GM19099 (cell line): ENCODE measurements at regions not wholly inside any gene's neighbourhood (a gene's known extent, or its start where the extent isn't known, plus 50 kb on each side); places are given as distances from the start of the nearest gene placed in this dataset.

Experiments
- POLR2A ChIP-seq: IDR thresholded peaks from 3 replicates; pipeline ENCODE4 v1.6.1; 2011; ENCODE audit warnings: low read depth; ENCODE audit not compliant: insufficient read length; ENCODE audit errors: extremely low read depth

DNA sequence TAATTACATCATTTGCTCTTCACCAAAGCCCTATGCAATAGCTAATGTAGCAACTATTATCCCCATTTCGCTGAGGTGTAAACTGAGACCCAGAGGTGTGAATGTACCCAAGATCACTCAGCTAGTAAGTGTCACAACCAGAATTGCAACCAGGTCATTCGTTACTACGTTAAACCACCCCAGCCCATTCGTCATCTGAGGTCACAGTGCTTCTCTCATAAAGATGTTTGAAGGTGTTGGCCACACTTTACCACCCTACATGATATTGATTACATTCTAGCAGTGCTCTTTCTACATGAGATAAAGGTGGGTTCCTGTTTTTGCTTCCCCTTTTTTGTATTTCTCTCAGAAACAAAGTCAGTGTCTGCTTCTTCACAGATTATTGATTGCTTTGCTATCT, 195.3 kb downstream of the ZBTB18 start:
- no peak for TF ChIP-seq POLR2A

DNA sequence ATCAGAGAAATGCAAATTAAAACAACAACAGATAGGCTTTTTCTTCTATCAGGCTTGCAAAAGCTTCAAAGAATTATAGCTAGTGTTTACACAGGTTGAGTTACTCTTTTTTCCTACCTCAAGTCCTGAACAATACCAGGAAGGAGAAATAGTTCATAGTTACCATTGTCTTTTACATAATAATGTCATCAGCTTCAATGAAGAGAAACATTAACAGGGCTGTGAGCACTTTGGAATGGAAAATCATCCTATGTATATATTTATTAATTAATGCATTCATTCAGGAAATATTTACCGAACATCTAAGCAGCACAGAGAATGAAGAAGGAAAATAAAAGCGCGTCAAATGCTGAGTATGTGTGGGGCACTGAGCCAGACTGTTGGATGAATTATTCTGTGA, 197.3 kb downstream of the ZBTB18 start:
- no peak for TF ChIP-seq POLR2A

DNA sequence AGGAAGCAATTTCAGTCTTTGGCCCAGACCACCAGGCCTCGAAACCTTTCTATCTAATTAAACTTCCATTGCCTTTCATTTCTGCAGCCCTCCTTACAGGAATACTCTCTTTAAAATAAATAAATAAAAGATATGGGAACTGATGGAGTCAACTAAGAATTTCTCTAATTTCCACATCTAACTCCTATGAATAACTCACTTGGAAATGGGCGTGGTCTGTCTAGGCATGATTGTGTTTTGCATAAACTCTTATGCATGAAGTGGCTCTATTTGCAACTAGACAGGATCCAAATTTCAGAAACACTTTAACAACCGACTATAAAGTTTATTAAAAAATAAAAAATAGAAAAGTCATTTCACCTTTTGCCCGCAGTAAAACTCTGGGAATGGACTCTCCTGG, 199.5 kb downstream of the ADSS2 start:
- TF ChIP-seq POLR2A: no peak

DNA sequence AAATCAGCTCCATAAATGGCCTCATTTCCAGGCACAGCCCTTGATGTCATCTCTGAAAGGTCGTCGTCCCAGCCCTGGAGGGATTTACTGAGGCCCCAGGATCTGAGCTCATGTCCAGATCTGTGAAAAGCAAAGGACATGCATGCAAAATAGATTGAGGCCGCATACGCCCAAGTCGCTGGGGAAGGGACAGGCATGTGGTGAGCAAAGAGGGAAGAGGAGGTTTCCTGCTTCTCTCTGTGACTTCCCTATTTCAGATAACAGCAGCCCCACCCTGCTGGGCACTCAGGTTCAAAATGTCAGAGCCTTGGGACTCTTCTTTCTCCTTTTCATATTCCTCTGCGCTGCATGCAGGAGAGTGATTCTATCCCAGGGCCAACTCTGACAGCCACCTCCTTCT, 197.2 kb downstream of the ADSS2 start:
- TF ChIP-seq POLR2A: no peak

DNA sequence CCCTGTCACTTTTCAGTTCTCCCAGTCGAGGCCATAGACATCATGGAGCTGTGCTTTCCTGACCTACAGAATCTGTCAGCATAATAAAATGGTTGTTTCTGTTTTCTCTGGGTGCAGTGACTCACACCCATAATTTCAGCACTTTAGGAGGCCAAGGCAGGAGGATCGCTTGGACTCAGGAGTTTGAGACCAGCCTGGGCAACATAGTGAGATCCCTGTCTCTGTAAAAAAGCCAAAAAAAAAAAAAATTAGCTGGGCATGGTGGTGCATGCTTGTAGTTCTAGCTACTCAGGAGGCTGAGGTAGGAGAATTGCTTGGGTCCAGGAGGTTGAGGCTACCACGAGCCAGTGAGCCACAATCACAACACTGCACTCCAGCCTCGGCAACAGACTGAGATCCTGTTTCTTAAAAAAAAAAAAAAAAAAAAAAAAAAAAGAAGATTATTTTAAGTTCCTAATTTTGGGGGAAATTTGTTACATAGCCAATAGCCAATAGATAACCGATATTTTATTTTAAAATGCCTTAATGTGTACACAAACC, 196.2 kb downstream of the ADSS2 start:
- no peak for TF ChIP-seq POLR2A

DNA sequence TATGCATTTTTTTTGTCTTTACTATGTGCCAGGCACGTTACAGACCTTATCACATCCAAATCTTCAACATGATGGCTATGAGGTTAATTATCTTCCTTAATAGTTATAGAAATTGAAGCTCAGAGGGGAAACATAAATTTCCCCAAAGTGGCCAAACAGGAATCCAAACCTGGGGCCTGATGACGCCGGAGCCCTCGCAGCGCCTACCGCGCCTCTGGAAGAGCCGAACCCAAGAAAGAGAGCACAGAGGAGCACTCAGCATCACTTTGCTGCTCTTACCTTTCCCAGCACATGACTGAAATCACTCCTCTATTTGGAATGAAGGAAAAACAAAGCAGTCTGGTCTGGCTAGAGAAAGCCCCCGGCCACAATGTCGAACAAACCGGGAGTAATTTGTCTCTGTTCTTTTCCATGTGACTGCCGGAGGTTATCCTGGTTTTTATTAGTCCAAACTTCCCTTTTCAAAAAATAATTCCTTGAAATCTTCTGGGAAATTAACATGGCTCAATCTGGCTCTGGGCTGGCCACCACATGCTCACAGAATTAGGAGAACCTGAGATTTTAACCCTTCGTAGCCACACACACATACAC, 195.5 kb downstream of the ADSS2 start:
- TF ChIP-seq POLR2A: no peak

DNA sequence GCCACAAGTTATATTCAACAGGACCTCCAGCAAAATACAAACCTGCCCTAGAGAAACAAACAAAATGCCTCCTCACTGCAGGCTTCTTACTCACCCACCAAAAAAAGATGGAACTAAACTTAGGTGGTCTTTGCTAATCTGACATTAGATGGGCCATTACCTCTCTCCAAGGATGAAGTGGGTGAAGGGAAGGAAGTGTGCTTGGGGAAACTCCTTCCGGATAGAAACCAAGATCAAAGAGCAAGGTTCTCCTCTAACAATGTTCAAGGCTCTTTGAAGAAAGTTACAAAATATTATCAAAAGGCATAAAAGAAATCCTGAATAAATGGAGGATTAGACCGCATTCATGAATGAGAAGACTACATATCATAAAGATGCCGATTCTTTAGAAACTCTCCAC, 187.5 kb downstream of the ADSS2 start:
- TF ChIP-seq POLR2A: no peak

DNA sequence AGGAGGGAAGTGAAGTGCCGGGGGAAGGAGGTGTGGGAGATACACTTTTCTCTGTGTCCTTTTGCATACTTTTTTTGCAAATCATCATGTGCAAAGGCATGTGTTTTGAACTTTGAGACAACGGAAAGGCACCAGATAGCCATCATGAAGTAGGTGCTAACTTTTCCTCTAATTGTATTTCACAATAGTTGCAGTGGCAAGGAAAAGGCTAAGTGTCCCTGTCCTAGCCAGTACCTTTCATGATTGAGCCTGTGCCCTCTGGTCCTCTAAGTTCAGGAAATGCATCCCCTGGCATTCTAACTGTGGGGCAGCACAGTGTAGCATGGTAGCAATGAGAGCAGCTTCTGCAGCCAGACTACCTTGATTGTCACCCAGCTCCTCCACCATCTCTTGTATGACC, 186.2 kb downstream of the ADSS2 start:
- TF ChIP-seq POLR2A: no peak

DNA sequence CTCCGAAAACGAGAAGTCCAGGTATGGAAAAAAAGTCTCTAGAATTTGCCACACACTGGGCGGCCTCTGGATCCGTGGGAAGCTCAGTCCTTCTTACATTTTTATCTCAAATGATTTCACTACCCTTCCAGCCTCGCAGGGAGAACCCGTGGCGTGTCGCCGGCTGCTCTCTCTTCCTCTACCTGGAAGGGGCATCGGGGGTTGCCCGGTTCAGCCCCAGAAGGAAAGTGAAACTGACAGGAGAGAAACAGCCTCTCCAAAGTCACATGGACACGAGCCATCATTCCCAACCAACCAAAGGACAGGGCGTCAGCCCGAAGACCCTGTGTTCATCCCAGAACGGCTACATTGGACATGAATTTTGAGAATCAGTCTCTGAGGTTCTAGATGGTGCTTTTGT, 182.5 kb downstream of the ADSS2 start:
- TF ChIP-seq POLR2A: no peak

DNA sequence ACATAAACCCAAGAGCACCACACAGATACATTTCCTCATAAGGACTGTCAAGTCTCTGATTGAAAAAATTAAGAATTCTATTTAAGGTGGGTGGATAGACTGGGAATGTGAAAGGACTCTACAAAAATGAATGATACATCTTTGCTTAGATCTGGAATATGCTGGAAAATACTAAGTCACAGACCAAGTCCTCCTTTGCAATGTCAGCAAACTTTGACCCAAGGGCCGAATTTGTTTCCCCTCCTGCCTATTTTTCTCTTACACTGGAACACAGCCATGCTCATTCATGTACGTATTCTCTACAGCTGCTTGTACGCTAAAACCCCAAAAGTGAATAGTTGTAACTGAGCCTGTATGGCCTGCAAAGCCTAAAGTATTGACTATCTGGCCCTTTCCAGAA, 180.7 kb downstream of the ADSS2 start:
- no peak for TF ChIP-seq POLR2A

DNA sequence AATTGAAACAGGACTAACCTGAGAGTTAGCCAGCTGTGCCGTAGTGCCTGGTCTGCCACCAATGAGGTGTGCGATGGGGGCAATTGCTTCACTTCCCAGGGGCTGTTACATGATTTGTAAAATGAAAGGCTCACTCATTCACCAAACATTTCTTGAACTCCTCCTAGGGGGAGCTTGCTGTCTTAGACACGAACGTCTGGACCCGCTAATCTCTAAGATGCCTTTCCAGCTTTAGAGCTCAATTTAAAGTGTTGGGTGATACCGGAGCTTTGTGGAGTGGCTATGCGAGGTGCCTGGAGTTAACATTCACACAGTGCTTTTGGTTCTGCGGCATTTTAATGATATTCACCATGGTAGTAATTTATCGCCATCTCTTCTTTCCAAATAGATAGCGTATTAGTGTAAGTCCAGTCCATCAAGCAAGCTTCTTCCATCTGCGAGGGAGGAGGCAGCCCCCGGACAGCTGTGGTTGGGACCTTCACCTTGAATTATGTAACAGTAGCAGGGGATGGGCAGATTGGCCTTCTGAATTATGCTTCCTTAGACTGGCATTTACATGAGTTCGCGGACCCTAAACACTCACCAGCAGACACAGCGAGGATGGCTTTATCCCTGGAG, 179.9 kb downstream of the ADSS2 start:
- no peak for TF ChIP-seq POLR2A

DNA sequence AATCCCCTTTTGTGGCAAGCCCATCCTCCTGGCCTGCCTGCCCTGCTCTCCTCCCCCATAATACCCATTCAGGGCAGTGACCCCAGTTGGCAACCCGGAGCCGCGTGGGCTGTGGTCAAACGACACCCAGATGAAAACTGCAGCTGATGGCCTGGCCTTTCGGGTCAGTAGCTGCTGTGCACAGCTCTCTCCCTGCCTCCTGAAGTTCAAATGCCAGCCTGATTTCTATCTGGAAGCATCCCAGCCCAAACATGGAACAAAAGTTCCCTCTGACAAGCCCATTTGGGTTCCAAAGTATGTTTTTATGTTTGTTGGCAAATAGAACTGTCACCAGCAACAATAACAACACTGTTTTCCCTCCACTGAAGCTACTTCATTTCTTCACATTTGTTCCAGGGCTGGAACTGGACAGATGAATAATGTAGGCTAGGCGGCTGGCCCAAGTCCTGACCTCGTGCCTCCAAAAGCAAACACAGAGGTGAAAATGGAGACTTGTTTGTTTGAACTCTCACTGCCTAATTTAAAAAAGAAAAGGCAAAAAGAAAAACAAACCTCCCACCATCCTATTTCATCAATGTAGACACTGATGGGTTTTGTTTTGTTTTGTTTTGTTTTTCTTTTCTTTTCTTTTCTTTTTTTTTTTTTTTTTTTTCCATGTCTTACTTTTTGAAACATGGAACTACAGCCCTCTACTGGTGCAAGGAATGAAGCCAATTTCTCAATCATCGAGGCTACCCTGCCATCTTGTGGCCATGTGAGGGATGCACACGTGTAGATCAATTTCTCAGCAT, 179.0 kb downstream of the ADSS2 start:
- no peak for TF ChIP-seq POLR2A

DNA sequence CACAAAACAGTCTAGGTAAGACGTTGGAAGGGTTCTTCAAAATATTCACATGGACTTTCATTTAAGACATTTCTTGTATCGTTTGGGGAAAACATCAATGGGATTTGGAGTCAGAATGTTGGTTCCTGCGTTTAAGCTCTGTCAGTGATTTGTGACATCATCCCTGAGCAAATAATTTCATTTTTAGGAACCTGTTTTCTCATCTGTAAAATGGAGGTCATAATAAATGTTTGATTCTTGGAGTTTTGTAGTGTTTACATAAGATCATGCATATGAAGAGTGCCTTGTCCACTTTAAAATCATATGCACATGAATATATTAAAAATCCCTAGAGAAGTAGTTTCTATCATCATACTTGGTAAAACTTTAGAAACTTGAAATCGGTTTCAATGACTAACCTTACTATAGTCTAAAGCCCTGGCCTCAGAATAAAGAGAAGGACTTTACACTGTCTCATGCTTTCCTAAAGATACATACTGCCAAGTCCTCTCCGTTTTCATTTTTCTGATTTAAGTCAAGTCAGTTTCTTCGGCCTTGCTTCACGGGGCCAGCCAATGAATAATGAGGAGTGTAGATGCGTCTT, 178.4 kb downstream of the ADSS2 start:
- no peak for TF ChIP-seq POLR2A

DNA sequence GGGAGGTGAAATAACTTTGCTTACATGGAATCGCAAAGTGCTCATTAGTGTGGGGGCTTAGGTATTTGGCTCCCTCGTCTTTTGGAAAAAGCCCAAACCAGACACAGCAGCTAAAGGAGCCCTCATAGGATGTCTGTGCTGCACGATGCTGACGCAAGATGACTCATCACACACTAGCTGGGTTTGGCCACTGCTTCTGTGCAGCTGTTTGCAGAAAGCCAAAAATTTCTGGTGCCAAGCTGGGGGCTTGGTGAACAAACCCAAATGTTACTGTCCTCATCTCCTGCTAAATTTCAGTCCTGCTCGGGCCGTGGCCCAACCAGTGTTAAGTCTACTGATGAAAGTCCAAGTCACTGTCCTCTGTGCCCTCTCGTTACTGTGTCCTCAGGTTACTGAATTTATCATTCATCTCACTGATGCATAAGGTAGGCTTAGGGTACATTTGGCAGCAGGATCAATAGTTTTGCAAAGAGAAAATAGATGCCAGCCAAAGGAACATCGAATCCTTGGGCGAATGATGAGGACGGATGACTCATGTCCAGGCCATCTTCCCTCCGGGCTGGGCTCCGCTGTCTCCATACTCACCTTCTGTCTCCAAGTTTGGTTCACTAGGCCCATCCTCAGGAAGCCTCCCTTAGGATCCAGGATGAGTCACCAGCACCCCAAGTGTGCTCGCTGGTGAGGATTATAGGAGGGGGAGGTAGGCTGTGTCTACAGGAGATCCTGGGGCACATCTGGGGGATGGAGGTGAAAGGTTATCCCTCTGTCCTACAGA, 177.7 kb downstream of the ADSS2 start:
- TF ChIP-seq POLR2A: no peak

DNA sequence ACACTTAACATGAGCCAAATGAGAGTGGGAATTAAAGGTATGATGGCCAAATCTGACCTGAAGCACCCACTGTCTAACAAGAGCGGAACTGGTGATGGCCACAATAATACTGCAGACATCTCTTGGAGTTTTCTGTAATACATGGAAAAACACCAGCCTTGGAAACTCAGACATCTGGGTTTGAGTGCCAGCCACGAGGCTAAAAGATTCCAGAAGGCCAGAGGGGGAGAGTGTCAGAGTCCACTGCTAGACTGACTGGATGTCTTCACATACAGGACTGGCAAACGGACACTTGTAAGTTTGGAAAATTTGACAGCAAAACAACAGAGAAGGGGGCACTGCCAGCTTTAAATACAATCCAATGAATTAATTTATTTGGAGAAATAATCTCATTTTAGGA, 175.1 kb downstream of the ADSS2 start:
- no peak for TF ChIP-seq POLR2A
